Medulla oblongata (tissue), 1 donor: ENCODE measurements at regions not wholly inside any gene's neighbourhood (a gene's known extent, or its start where the extent isn't known, plus 50 kb on each side); places are given as distances from the start of the nearest gene placed in this dataset.
"Not testable (repeated sequence)": the region's sequence is repeated elsewhere in the genome, so short reads cannot be mapped to it uniquely, and the experiment has no call there.

ENCODE experiments used
- DNase-seq: peaks from one replicate; pipeline ENCODE4 v3.0.0-alpha.2; 2015; ENCODE audit errors: extremely low spot score

- DNase-seq = no peak
These were observed 59.7 kb downstream of the NAA11 start for GRCh38 chr4:79266136-79266535.

- no peak for DNase-seq
These were observed 66.6 kb downstream of the NAA11 start for GRCh38 chr4:79259242-79259641.

GRCh38 chr4:79258614-79259176 is 67.2 kb downstream of the NAA11 start:
- no peak for DNase-seq

GRCh38 chr4:79257953-79258613 is 67.8 kb downstream of the NAA11 start:
- DNase-seq = no peak

GRCh38 chr4:79255793-79256192 is 70.1 kb downstream of the NAA11 start:
- DNase-seq = no peak

- no peak for DNase-seq
These were observed 71.9 kb downstream of the NAA11 start for GRCh38 chr4:79253924-79254323.

GRCh38 chr4:79253168-79253567 is 72.7 kb downstream of the NAA11 start:
- no peak for DNase-seq

- DNase-seq = no peak
These were observed 75.0 kb downstream of the NAA11 start for GRCh38 chr4:79250887-79251286.

- no peak for DNase-seq
These were observed 75.9 kb downstream of the NAA11 start for GRCh38 chr4:79249881-79250503.

- DNase-seq = no peak
These were observed 77.3 kb downstream of the NAA11 start for GRCh38 chr4:79248610-79249009.

GRCh38 chr4:79247695-79248394 is 78.0 kb downstream of the NAA11 start:
- DNase-seq = no peak

- not testable (repeated sequence) for DNase-seq
These were observed 80.5 kb downstream of the NAA11 start for GRCh38 chr4:79245200-79245940.

GRCh38 chr4:79241846-79242245 is 84.0 kb downstream of the NAA11 start:
- no peak for DNase-seq

- peak; percentile 23 for DNase-seq
These were observed 88.0 kb downstream of the NAA11 start for GRCh38 chr4:79237851-79238250.

GRCh38 chr4:79236785-79237184 is 89.1 kb downstream of the NAA11 start:
- DNase-seq = no peak

- DNase-seq = no peak
These were observed 90.8 kb downstream of the NAA11 start for GRCh38 chr4:79235095-79235494.

- DNase-seq = no peak
These were observed 92.0 kb downstream of the NAA11 start for GRCh38 chr4:79233820-79234219.

GRCh38 chr4:79232540-79232939 is 93.3 kb downstream of the NAA11 start:
- no peak for DNase-seq

GRCh38 chr4:79227860-79228259 is 98.0 kb downstream of the NAA11 start:
- no peak for DNase-seq

GRCh38 chr4:79225360-79225759 is 100.5 kb downstream of the NAA11 start:
- no peak for DNase-seq

GRCh38 chr4:79224777-79225104 is 101.1 kb downstream of the NAA11 start:
- no peak for DNase-seq
